ENCODE measurements at regions not wholly inside any gene's neighbourhood (a gene's known extent, or its start where the extent isn't known, plus 50 kb on each side); places are given as distances from the start of the nearest gene placed in this dataset.

- FAIRE-seq (no peak), DNase-seq (ENCODE audit: low read depth in 1 of 2, low spot score in 2 of 2) (no peak)
- Histone ChIP-seq H3K23me2 (ENCODE audit: low read depth, low read length) (no peaks in the 10 kb centered on the region; the same call in 1 of the 2 replicates), H3K9me3 (ENCODE audit: insufficient read depth in 2 of 2, low read depth in 1 of 2, low read length in 1 of 2) (no peaks in the 10 kb centered on the region), H2AK5ac (ENCODE audit: low read depth, low read length) (no peak overlapping the region), H2BK15ac (ENCODE audit: low read length) (no peak overlapping the region), H3K79me2 (ENCODE audit: control insufficient read depth in 1 of 2, insufficient read depth in 2 of 2, low read length in 2 of 2) (no peaks in the 10 kb centered on the region), H2BK5ac (ENCODE audit: low read depth, low read length) (no peak overlapping the region), H4K20me1 (replicated peaks in 1 of 2; ENCODE audit: control insufficient read depth in 1 of 2, insufficient read depth in 2 of 2, low read length in 2 of 2) (no peaks in the 10 kb centered on the region), H3K14ac (ENCODE audit: insufficient read length) (no peak overlapping the region), H4K5ac (ENCODE audit: insufficient read length, low read depth, low read length) (no peak overlapping the region), H2BK120ac (replicated peaks; ENCODE audit: low read depth, low read length) (no peak overlapping the region), H3K79me1 (ENCODE audit: low read depth, low read length) (no peaks in the 10 kb centered on the region), H2BK12ac (ENCODE audit: low read depth, low read length) (no peak overlapping the region), H3K4me3 (ENCODE audit: extremely low read depth in 1 of 4, insufficient read depth in 2 of 4, low read depth in 3 of 4, low read length in 4 of 4) (no peak overlapping the region), H4K8ac (ENCODE audit: extremely low read depth, insufficient read depth, low read length) (no peak overlapping the region), H3K9ac (replicated peaks in 1 of 4; ENCODE audit: extremely low read depth in 1 of 4, low read depth in 3 of 4, low read length in 3 of 4) (no peak overlapping the region), H3K27me3 (replicated peaks in 1 of 4; ENCODE audit: control insufficient read depth in 3 of 4, extremely low read depth in 1 of 4, insufficient read depth in 3 of 4, low read length in 3 of 4) (no peaks in the 10 kb centered on the region), H3K56ac (replicated peaks; ENCODE audit: insufficient read length, low read depth, low read length) (no peak overlapping the region), H3K36me3 (ENCODE audit: control insufficient read depth in 2 of 4, insufficient read depth in 4 of 4, low read length in 3 of 4) (no peaks in the 10 kb centered on the region), H2AFZ (ENCODE audit: low read length) (no peak overlapping the region), H3K27ac (ENCODE audit: low read depth, low read length) (no peak overlapping the region; the same call in 1 of the 2 replicates), H3K4ac (replicated peaks; ENCODE audit: insufficient read length, low read depth, low read length) (no peak overlapping the region), H4K91ac (replicated peaks; ENCODE audit: insufficient read length, low read length) (no peak overlapping the region), H3K4me1 (replicated peaks in 1 of 4; ENCODE audit: control insufficient read depth in 3 of 4, insufficient read depth in 4 of 4, low read length in 3 of 4) (no peaks in the 10 kb centered on the region), H2BK20ac (ENCODE audit: low read length) (no peak overlapping the region), H3K18ac (ENCODE audit: extremely low read depth, low read length) (no peak overlapping the region), H3K4me2 (ENCODE audit: insufficient read depth in 1 of 2, low read depth in 2 of 2, low read length in 2 of 2) (no peak overlapping the region), H3K23ac (ENCODE audit: insufficient read length) (no peak overlapping the region)
- ChIA-PET POLR2A (ENCODE audit: partially characterized antibody) (no interaction called here), CTCF (ENCODE audit: partially characterized antibody) (interaction anchor here (1.1 kb wide), 2 partner anchors 9 to 59 kb away, joined by 3 to 4 read pairs; no protein-coding TSS in a partner anchor)
- TF ChIP-seq NRF1 (IDR thresholded peaks at IDR 0.05; ENCODE audit: low read depth, low read length) = no peak
- TF ChIP-seq CHD2 (IDR thresholded peaks at IDR 0.05; ENCODE audit: low read length) = no peak
- no peak for TF ChIP-seq BACH1 (IDR thresholded peaks at IDR 0.05; ENCODE audit: low read length)
- no peak for TF ChIP-seq JUND (IDR thresholded peaks at IDR 0.05; ENCODE audit: low read length)
- no peak for TF ChIP-seq KDM5A (IDR thresholded peaks at IDR 0.05; ENCODE audit: low read length)
- TF ChIP-seq POLR2A (IDR thresholded peaks at IDR 0.05; ENCODE audit: control extremely low read depth in 1 of 2, low read depth in 2 of 2, low read length in 2 of 2) = no peak
- WGBS, 2 experiments (ENCODE audit: extremely low coverage in 1 of 2, insufficient coverage in 1 of 2, insufficient read length in 1 of 2, insufficient replicate concordance in 2 of 2, low coverage in 1 of 2, low lambda C conversion rate in 2 of 2, missing lambda C conversion rate in 1 of 2) = 96% methylated on average over 1 of the region's 1 CpG; no CpG with 5 or more reads in 1 of the 2 experiments
Observed at GRCh38 chr18:52220062-52220591, 119.9 kb upstream of the DCC start.
